ENCODE measurements at regions not wholly inside any gene's neighbourhood (a gene's known extent, or its start where the extent isn't known, plus 50 kb on each side); places are given as distances from the start of the nearest gene placed in this dataset.

DNA sequence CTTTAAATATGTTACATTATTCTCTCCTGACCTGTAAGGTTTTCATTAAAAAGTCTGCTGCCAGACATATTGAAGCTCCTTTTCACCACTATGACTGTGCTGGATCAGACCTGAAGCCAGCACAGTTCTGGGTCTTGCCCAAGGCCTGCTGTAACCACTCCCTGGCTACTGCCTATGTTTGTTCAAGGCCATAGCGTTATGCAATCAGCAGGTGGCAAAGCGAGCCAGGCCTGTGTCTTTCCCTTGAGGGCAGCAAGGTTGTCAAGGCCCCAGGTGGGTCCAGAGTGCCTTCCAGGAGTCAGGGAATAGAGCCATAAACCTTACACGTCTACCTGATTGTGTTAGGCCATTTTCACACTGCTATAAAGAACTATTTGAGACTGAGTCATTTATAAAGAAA is 496.8 kb upstream of the PCDH9 start:
- Histone ChIP-seq H3K79me2 (ENCODE audit: control insufficient read depth, low read length) (no peaks in the 10 kb centered on the region), H3K27me3 (ENCODE audit: control insufficient read depth, low read length) (no peaks in the 10 kb centered on the region), H3K27ac (ENCODE audit: low read depth, low read length) (no peak overlapping the region), H3K4me1 (ENCODE audit: control insufficient read depth, low read length) (no peaks in the 10 kb centered on the region), H3K36me3 (ENCODE audit: control insufficient read depth, low read length) (no peaks in the 10 kb centered on the region), H3K4me2 (ENCODE audit: low read length) (no peak overlapping the region), H3F3A (ENCODE audit: control insufficient read depth, insufficient read depth) (no peaks in the 10 kb centered on the region), H3K9me2 (replicated peaks; ENCODE audit: control insufficient read depth, low read length) (no peaks in the 10 kb centered on the region), H3K4me3 (ENCODE audit: low read length) (no peak overlapping the region), H4K20me1 (ENCODE audit: control insufficient read depth, insufficient read depth, low read depth, low read length) (no peaks in the 10 kb centered on the region), H3K9me3 (ENCODE audit: control insufficient read depth, insufficient read depth, low read length) (no peaks in the 10 kb centered on the region)
- TF ChIP-seq, protein P1, sequence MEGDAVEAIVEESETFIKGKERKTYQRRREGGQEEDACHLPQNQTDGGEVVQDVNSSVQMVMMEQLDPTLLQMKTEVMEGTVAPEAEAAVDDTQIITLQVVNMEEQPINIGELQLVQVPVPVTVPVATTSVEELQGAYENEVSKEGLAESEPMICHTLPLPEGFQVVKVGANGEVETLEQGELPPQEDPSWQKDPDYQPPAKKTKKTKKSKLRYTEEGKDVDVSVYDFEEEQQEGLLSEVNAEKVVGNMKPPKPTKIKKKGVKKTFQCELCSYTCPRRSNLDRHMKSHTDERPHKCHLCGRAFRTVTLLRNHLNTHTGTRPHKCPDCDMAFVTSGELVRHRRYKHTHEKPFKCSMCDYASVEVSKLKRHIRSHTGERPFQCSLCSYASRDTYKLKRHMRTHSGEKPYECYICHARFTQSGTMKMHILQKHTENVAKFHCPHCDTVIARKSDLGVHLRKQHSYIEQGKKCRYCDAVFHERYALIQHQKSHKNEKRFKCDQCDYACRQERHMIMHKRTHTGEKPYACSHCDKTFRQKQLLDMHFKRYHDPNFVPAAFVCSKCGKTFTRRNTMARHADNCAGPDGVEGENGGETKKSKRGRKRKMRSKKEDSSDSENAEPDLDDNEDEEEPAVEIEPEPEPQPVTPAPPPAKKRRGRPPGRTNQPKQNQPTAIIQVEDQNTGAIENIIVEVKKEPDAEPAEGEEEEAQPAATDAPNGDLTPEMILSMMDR (IDR thresholded peaks at IDR 0.05; ENCODE audit: low read depth, low read length, poor library complexity, severe bottlenecking) = no peak
- TF ChIP-seq EZH2phosphoT487 (IDR thresholded peaks at IDR 0.05; ENCODE audit: borderline replicate concordance, low read length) = no peak

DNA sequence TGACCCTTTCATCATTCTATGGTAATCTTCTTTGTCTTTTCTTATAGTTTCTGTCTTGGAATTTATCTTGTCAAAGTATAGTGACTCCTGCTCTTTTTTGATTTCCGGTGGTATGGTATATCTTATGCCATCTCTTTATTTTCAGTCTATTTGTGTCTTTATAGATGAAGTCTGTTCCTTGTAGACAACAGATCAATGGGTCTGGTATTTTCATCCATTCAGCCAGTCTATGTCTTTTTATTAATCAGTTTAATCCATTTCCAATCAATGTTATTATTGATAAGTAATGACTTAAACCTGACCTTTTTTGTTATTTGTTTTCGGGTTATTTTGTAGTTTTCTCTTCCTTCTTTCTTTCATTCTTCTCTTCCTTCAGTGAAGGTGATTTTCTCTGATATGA is 495.9 kb upstream of the PCDH9 start:
- Histone ChIP-seq H3K4me1 (ENCODE audit: control insufficient read depth, low read length) (no peaks in the 10 kb centered on the region), H3K27me3 (ENCODE audit: control insufficient read depth, low read length) (no peaks in the 10 kb centered on the region), H3K4me3 (ENCODE audit: low read length) (no peak overlapping the region), H4K20me1 (ENCODE audit: control insufficient read depth, insufficient read depth, low read depth, low read length) (no peaks in the 10 kb centered on the region), H3K36me3 (ENCODE audit: control insufficient read depth, low read length) (no peaks in the 10 kb centered on the region), H3F3A (ENCODE audit: control insufficient read depth, insufficient read depth) (no peaks in the 10 kb centered on the region), H3K27ac (ENCODE audit: low read depth, low read length) (no peak overlapping the region), H3K79me2 (ENCODE audit: control insufficient read depth, low read length) (no peaks in the 10 kb centered on the region), H3K9me3 (ENCODE audit: control insufficient read depth, insufficient read depth, low read length) (no peaks in the 10 kb centered on the region), H3K9me2 (replicated peaks; ENCODE audit: control insufficient read depth, low read length) (no peaks in the 10 kb centered on the region), H3K4me2 (ENCODE audit: low read length) (no peak overlapping the region)
- TF ChIP-seq EZH2phosphoT487 (IDR thresholded peaks at IDR 0.05; ENCODE audit: borderline replicate concordance, low read length) = no peak
- TF ChIP-seq, protein P1 (IDR thresholded peaks at IDR 0.05; ENCODE audit: low read depth, low read length, poor library complexity, severe bottlenecking) = no peak

- Histone ChIP-seq H3K4me2 (ENCODE audit: low read length) (no peak overlapping the region), H3K27me3 (ENCODE audit: control insufficient read depth, low read length) (no peaks in the 10 kb centered on the region), H3K36me3 (ENCODE audit: control insufficient read depth, low read length) (no peaks in the 10 kb centered on the region), H3K79me2 (ENCODE audit: control insufficient read depth, low read length) (no peaks in the 10 kb centered on the region), H3K27ac (ENCODE audit: low read depth, low read length) (no peak overlapping the region), H3K9me2 (replicated peaks; ENCODE audit: control insufficient read depth, low read length) (no peaks in the 10 kb centered on the region), H3F3A (ENCODE audit: control insufficient read depth, insufficient read depth) (no peaks in the 10 kb centered on the region), H3K4me3 (ENCODE audit: low read length) (no peak overlapping the region), H3K4me1 (ENCODE audit: control insufficient read depth, low read length) (no peaks in the 10 kb centered on the region), H3K9me3 (ENCODE audit: control insufficient read depth, insufficient read depth, low read length) (no peaks in the 10 kb centered on the region), H4K20me1 (ENCODE audit: control insufficient read depth, insufficient read depth, low read depth, low read length) (no peaks in the 10 kb centered on the region)
- TF ChIP-seq EZH2phosphoT487 (IDR thresholded peaks at IDR 0.05; ENCODE audit: borderline replicate concordance, low read length) = no peak
- TF ChIP-seq, protein P1 (IDR thresholded peaks at IDR 0.05; ENCODE audit: low read depth, low read length, poor library complexity, severe bottlenecking) = no peak
These were observed 483.4 kb upstream of the PCDH9 start for GRCh38 chr13:67713571-67713970.

GRCh38 chr13:67696775-67697174 is 466.6 kb upstream of the PCDH9 start:
- Histone ChIP-seq H3K9me2 (replicated peaks; ENCODE audit: control insufficient read depth, low read length) (no peaks in the 10 kb centered on the region), H3K36me3 (ENCODE audit: control insufficient read depth, low read length) (no peaks in the 10 kb centered on the region), H4K20me1 (ENCODE audit: control insufficient read depth, insufficient read depth, low read depth, low read length) (no peaks in the 10 kb centered on the region), H3K4me2 (ENCODE audit: low read length) (no peak overlapping the region), H3K4me1 (ENCODE audit: control insufficient read depth, low read length) (no peaks in the 10 kb centered on the region), H3F3A (ENCODE audit: control insufficient read depth, insufficient read depth) (no peaks in the 10 kb centered on the region), H3K4me3 (ENCODE audit: low read length) (no peak overlapping the region), H3K27ac (ENCODE audit: low read depth, low read length) (no peak overlapping the region), H3K9me3 (ENCODE audit: control insufficient read depth, insufficient read depth, low read length) (no peaks in the 10 kb centered on the region), H3K79me2 (ENCODE audit: control insufficient read depth, low read length) (no peaks in the 10 kb centered on the region), H3K27me3 (ENCODE audit: control insufficient read depth, low read length) (no peaks in the 10 kb centered on the region)
- TF ChIP-seq EZH2phosphoT487 (IDR thresholded peaks at IDR 0.05; ENCODE audit: borderline replicate concordance, low read length) = no peak
- TF ChIP-seq, protein P1 (IDR thresholded peaks at IDR 0.05; ENCODE audit: low read depth, low read length, poor library complexity, severe bottlenecking) = no peak

Data from DOHH2 (cell line).